ENCODE measurements at regions not wholly inside any gene's neighbourhood (a gene's known extent, or its start where the extent isn't known, plus 50 kb on each side); places are given as distances from the start of the nearest gene placed in this dataset.

- peak; percentile 97 for TF ChIP-seq CTCF (IDR thresholded peaks at IDR 0.05; ENCODE audit: control insufficient read depth, insufficient read depth, low read depth, low read length, missing control alignments)
- DNase-seq (ENCODE audit: low read depth): no peak
- H3K4me3 ChIP-seq (ENCODE audit: control insufficient read depth, low read depth, low read length): no peak overlapping the region
These were observed 482.4 kb downstream of the NPHP4 start for GRCh38 chr1:5509664-5510452.

DNA sequence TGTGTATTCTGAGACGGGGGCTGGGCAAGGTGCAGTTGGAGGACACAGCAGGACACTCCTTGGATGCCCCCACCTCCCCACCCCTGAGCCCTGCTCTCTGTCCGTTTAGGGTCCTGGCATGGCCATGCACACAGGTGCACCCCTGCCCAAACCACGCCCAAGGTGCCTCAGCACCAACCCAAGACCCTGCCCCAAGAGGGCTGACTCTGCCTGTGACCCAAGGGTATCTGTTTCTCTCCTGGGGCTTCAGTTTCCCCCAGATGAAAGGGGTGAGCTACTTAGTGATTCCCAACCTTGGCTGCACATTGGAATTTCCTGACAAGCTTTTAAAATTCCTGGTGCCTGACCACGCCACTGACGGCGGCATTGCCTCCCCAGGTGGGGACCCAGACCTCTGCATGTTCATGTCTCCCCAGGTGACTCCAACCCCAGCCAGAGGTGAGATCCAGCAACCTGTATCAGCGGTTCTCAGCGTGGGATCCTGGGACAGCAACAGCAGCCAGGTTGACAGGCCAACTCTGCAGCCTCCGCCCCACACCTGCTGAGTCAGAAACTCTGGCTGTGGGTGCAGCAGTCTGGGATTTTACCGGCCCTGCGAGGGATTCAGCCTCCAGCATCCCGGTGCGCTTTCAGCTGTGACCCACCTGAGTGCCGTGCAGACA, 483.4 kb downstream of the NPHP4 start:
- no peak for TF ChIP-seq CTCF (IDR thresholded peaks at IDR 0.05; ENCODE audit: control insufficient read depth, insufficient read depth, low read depth, low read length, missing control alignments)
- DNase-seq (ENCODE audit: low read depth): no peak

DNA sequence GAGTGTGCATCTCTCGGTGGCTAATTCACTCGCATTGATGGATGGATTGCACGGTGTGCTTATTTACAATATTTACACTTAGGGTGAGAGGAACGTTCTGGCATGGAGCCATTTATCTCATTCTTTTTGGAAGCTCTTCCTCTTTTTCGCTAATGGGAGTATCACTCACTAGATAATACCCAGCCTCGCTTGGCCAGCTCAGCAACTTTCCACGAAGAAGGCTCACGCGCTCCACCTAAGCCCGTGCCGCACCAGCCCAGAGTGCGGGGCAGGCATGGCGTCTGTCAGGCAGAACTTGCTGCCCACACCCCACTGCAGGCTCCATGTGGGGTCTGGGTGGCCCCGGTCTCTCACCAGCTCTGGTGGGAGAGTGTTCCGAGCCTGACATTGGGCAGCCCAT, 484.9 kb downstream of the NPHP4 start:
- no peak for DNase-seq (ENCODE audit: low read depth)
- no peak overlapping the region for H3K4me3 ChIP-seq (ENCODE audit: control insufficient read depth, low read depth, low read length)
- no peak for TF ChIP-seq CTCF (IDR thresholded peaks at IDR 0.05; ENCODE audit: control insufficient read depth, insufficient read depth, low read depth, low read length, missing control alignments)

More for the DNA sequence above, 483.4 kb downstream of the NPHP4 start:
- no peak overlapping the region for H3K4me3 ChIP-seq (ENCODE audit: control insufficient read depth, low read depth, low read length)

DNA sequence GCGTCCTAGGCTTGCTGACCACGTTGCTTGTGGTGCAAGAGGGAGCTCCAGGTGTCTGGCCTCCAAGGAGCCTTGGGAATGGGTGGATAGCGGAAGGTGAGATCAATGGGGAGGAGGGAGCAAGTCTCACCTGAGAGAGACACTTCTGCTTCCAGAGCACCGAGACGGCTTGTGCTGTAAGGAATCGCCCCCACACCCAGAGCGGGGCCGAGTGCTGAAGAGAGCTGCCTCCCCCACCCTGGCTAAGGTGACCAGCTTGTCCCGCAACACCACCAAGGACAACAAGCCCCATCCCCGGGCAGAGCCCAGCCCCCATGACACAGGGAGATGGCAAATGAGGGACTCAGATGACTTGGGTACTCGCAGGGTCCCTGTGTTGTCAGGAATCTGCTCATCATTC, 485.6 kb downstream of the NPHP4 start:
- no peak for TF ChIP-seq CTCF (IDR thresholded peaks at IDR 0.05; ENCODE audit: control insufficient read depth, insufficient read depth, low read depth, low read length, missing control alignments)
- DNase-seq (ENCODE audit: low read depth): no peak
- H3K4me3 ChIP-seq (ENCODE audit: control insufficient read depth, low read depth, low read length): no peak overlapping the region

GRCh38 chr1:5505944-5506343, 486.3 kb downstream of the NPHP4 start:
- no peak for TF ChIP-seq CTCF (IDR thresholded peaks at IDR 0.05; ENCODE audit: control insufficient read depth, insufficient read depth, low read depth, low read length, missing control alignments)
- H3K4me3 ChIP-seq (ENCODE audit: control insufficient read depth, low read depth, low read length): no peak overlapping the region

DNA sequence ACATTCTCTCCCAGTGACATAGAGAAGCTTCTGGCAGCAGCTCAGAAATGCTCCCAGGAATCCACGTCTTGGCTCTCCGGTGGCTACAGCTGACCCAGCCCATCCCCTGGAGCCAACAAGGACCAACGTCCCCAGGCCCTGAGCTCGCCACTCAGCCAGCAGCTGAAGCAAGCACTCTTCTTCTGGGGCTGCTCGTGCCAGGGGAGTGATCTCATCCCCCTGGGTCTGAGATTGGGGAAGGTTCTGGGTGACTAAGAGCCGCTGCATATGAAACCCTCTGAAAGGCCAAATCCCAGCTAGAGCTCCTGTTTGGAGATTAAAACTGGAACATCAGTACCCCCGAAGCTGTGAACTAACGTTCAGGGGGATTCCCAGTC, 487.9 kb downstream of the NPHP4 start:
- no peak for TF ChIP-seq CTCF (IDR thresholded peaks at IDR 0.05; ENCODE audit: control insufficient read depth, insufficient read depth, low read depth, low read length, missing control alignments)
- no peak for DNase-seq (ENCODE audit: low read depth)
- H3K4me3 ChIP-seq (ENCODE audit: control insufficient read depth, low read depth, low read length): no peak overlapping the region

More at GRCh38 chr1:5505944-5506343, 486.3 kb downstream of the NPHP4 start:
- DNase-seq (ENCODE audit: low read depth): no peak
